ENCODE measurements at regions not wholly inside any gene's neighbourhood (a gene's known extent, or its start where the extent isn't known, plus 50 kb on each side); places are given as distances from the start of the nearest gene placed in this dataset.

GRCh38 chr15:46265664-46266347 is 631.0 kb downstream of the SQOR start:
- no peak for DNase-seq

- peak; percentile 46 for DNase-seq
Observed at GRCh38 chr15:46266661-46267060, 631.8 kb downstream of the SQOR start.

- DNase-seq: no peak
Observed at GRCh38 chr15:46270481-46271147, 635.8 kb downstream of the SQOR start.

- DNase-seq: no peak
Observed at GRCh38 chr15:46275701-46276100, 640.9 kb downstream of the SQOR start.

GRCh38 chr15:46277451-46277850 is 642.6 kb downstream of the SQOR start:
- no peak for DNase-seq

GRCh38 chr15:46278062-46278461 is 643.2 kb downstream of the SQOR start:
- peak; percentile 86 for DNase-seq

- DNase-seq: peak; percentile 86
Observed at GRCh38 chr15:46278486-46279090, 643.8 kb downstream of the SQOR start.

- peak; percentile 45 for DNase-seq
Observed at GRCh38 chr15:46280762-46281542, 646.1 kb downstream of the SQOR start.

GRCh38 chr15:46293550-46293949 is 658.7 kb downstream of the SQOR start:
- no peak for DNase-seq

GRCh38 chr15:46296002-46296401 is 661.2 kb downstream of the SQOR start:
- DNase-seq: no peak

GRCh38 chr15:46296797-46297196 is 662.0 kb downstream of the SQOR start:
- no peak for DNase-seq

- DNase-seq: no peak
Observed at GRCh38 chr15:46297766-46298165, 662.9 kb downstream of the SQOR start.

- DNase-seq: no peak
Observed at GRCh38 chr15:46300716-46301115, 665.9 kb downstream of the SQOR start.

- DNase-seq: peak; percentile 29
Observed at GRCh38 chr15:46301291-46301690, 666.5 kb downstream of the SQOR start.

GRCh38 chr15:46301826-46302225 is 667.0 kb downstream of the SQOR start:
- DNase-seq: no peak

GRCh38 chr15:46304321-46304720 is 669.5 kb downstream of the SQOR start:
- no peak for DNase-seq

- no peak for DNase-seq
Observed at GRCh38 chr15:46307746-46308145, 672.9 kb downstream of the SQOR start.

GRCh38 chr15:46309914-46310313 is 675.1 kb downstream of the SQOR start:
- peak; percentile 32 for DNase-seq

- DNase-seq: peak; percentile 77
Observed at GRCh38 chr15:46312133-46312740, 677.4 kb downstream of the SQOR start.

GRCh38 chr15:46315434-46315833 is 680.6 kb downstream of the SQOR start:
- DNase-seq: peak; percentile 71

- peak; percentile 3 for DNase-seq
Observed at GRCh38 chr15:46316024-46316423, 681.2 kb downstream of the SQOR start.

GRCh38 chr15:46317029-46317428 is 682.2 kb downstream of the SQOR start:
- no peak for DNase-seq

- no peak for DNase-seq
Observed at GRCh38 chr15:46322753-46323152, 687.9 kb downstream of the SQOR start.
